ENCODE measurements at regions not wholly inside any gene's neighbourhood (a gene's known extent, or its start where the extent isn't known, plus 50 kb on each side); places are given as distances from the start of the nearest gene placed in this dataset.
"Not testable (repeated sequence)": the region's sequence is repeated elsewhere in the genome, so short reads cannot be mapped to it uniquely, and the experiment has no call there.

GRCh38 chr9:42434844-42435714, 251.6 kb downstream of the SPATA31A6 start:
- not testable (repeated sequence) for DNase-seq (ENCODE audit: low read depth)

- not testable (repeated sequence) for DNase-seq (ENCODE audit: low read depth)
Observed at GRCh38 chr9:42435715-42436342, 252.4 kb downstream of the SPATA31A6 start.

GRCh38 chr9:42437057-42437759, 253.7 kb downstream of the SPATA31A6 start:
- not testable (repeated sequence) for DNase-seq (ENCODE audit: low read depth)

GRCh38 chr9:42442680-42443079, 259.2 kb downstream of the SPATA31A6 start:
- not testable (repeated sequence) for DNase-seq (ENCODE audit: low read depth)

GRCh38 chr9:42443414-42443813, 260.0 kb downstream of the SPATA31A6 start:
- DNase-seq (ENCODE audit: low read depth) = not testable (repeated sequence)

GRCh38 chr9:42461436-42461835, 278.0 kb downstream of the SPATA31A6 start:
- not testable (repeated sequence) for DNase-seq (ENCODE audit: low read depth)

GRCh38 chr9:42461863-42462262, 278.4 kb downstream of the SPATA31A6 start:
- not testable (repeated sequence) for DNase-seq (ENCODE audit: low read depth)

- DNase-seq (ENCODE audit: low read depth) = not testable (repeated sequence)
Observed at GRCh38 chr9:42463981-42464380, 280.5 kb downstream of the SPATA31A6 start.

- DNase-seq (ENCODE audit: low read depth) = not testable (repeated sequence)
Observed at GRCh38 chr9:42470577-42470976, 287.1 kb downstream of the SPATA31A6 start.

- not testable (repeated sequence) for DNase-seq (ENCODE audit: low read depth)
Observed at GRCh38 chr9:42490989-42491388, 307.5 kb downstream of the SPATA31A6 start.

- DNase-seq (ENCODE audit: low read depth) = not testable (repeated sequence)
Observed at GRCh38 chr9:42502620-42503264, 319.3 kb downstream of the SPATA31A6 start.

- DNase-seq (ENCODE audit: low read depth) = not testable (repeated sequence)
Observed at GRCh38 chr9:42508111-42508510, 324.7 kb downstream of the SPATA31A6 start.

GRCh38 chr9:42513535-42513934, 330.1 kb downstream of the SPATA31A6 start:
- DNase-seq (ENCODE audit: low read depth) = not testable (repeated sequence)

GRCh38 chr9:42534325-42534983, 351.0 kb downstream of the SPATA31A6 start:
- peak; percentile 0 for DNase-seq (ENCODE audit: low read depth)

GRCh38 chr9:42534984-42535325, 351.5 kb downstream of the SPATA31A6 start:
- DNase-seq (ENCODE audit: low read depth) = peak; percentile 23

GRCh38 chr9:42550789-42551357, 367.4 kb downstream of the SPATA31A6 start:
- not testable (repeated sequence) for DNase-seq (ENCODE audit: low read depth)

- DNase-seq (ENCODE audit: low read depth) = not testable (repeated sequence)
Observed at GRCh38 chr9:42568530-42568929, 385.1 kb downstream of the SPATA31A6 start.

- not testable (repeated sequence) for DNase-seq (ENCODE audit: low read depth)
Observed at GRCh38 chr9:42568942-42569556, 385.6 kb downstream of the SPATA31A6 start.

GRCh38 chr9:42577851-42578250, 394.4 kb downstream of the SPATA31A6 start:
- not testable (repeated sequence) for DNase-seq (ENCODE audit: low read depth)

Data from M059J (cell line).